ENCODE measurements at regions not wholly inside any gene's neighbourhood (a gene's known extent, or its start where the extent isn't known, plus 50 kb on each side); places are given as distances from the start of the nearest gene placed in this dataset.

DNA sequence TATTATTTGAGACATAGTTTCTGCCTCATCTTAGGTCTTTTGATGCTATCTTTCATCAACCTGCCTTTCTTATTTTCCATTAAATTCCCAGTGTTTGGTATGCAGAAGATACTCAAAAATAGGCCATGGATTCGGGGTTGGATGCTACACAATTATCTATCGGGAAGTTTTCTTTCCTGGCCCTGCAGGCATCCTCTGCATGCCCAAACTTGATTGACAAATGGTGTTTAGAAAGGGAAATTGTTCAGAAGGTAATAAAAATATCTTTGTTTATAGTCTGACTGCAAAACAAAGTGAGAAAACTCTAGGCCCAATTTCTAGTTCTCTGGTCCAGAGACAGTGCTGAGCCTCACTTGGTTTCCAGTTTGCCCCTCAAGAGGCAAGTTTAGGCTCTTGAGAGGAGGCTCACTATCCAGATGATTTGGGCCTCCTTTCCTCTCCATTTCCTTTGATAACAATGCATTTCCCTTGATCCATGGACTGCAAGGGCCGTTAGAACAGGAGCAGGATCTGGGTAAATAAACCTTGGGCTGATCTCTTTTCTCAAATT, 157.1 kb upstream of the DPH6 start:
- Mint-ChIP-seq H3K4me3 (no peak overlapping the region), H3K4me1 (peaks cover 74% of the 10 kb centered on the region), H3K9me3 (peaks cover 6% of the 10 kb centered on the region), H3K27ac (peak overlapping the region; percentile 71), H3K36me3 (no peaks in the 10 kb centered on the region), H3K27me3 (ENCODE audit: low read depth) (no peaks in the 10 kb centered on the region)
- DNase-seq (ENCODE audit: low spot score in 2 of 2, unreplicated experiment in 2 of 2), result no peak
- TF ChIP-seq, protein P1, sequence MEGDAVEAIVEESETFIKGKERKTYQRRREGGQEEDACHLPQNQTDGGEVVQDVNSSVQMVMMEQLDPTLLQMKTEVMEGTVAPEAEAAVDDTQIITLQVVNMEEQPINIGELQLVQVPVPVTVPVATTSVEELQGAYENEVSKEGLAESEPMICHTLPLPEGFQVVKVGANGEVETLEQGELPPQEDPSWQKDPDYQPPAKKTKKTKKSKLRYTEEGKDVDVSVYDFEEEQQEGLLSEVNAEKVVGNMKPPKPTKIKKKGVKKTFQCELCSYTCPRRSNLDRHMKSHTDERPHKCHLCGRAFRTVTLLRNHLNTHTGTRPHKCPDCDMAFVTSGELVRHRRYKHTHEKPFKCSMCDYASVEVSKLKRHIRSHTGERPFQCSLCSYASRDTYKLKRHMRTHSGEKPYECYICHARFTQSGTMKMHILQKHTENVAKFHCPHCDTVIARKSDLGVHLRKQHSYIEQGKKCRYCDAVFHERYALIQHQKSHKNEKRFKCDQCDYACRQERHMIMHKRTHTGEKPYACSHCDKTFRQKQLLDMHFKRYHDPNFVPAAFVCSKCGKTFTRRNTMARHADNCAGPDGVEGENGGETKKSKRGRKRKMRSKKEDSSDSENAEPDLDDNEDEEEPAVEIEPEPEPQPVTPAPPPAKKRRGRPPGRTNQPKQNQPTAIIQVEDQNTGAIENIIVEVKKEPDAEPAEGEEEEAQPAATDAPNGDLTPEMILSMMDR (IDR thresholded peaks at IDR 0.05; ENCODE audit: unreplicated experiment), result no peak

DNA sequence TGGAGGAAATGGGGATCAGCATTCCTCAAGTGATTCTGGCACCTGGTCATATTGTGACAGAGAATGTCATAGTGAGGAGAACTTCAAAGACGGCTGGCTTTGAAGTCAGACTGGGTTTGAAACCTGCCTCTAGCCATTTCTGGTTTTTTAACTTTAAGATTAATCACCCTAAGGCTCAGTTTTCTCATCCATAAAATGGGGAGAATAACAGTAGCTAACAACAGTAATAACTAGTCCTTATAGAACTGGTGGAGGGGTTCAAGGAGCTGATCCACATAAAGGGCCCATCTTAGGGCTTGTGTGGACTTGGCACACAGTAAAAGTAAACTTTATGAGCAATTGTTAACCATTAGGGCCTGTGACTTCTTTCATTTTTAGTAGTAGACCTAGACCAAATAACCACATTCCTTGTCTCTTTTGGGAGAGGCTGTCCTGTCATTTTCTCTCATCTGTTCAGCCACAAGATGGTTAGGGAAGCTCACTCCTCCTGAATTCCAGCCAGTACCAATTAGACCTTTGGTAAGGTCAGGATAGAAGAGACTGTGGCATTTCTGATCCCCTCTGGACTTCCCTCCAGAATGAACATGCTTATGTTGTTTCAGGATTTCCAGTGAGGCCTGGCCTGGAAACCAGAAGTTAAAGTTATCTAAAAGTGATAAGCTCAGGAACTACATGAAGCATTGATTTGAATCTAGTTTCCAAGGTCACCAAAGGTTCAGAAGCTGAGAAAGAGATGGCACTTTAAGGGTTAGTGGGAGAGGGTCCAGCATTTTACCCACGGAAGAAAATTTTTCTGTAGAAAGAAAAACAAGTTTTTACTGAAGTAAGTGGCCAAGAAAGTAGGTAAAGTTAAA, 159.3 kb upstream of the DPH6 start:
- TF ChIP-seq, protein P1 (IDR thresholded peaks at IDR 0.05; ENCODE audit: unreplicated experiment), result no peak
- H3K36me3 Mint-ChIP-seq, result no peaks in the 10 kb centered on the region
- H3K9me3 Mint-ChIP-seq, result no peaks in the 10 kb centered on the region
- no peak for DNase-seq (ENCODE audit: low spot score in 2 of 2, unreplicated experiment in 2 of 2)
- H3K4me3 Mint-ChIP-seq, result no peak overlapping the region
- H3K27ac Mint-ChIP-seq, result peak overlapping the region; percentile 93
- no peaks in the 10 kb centered on the region for H3K27me3 Mint-ChIP-seq (ENCODE audit: low read depth)
- peaks cover 71% of the 10 kb centered on the region for H3K4me1 Mint-ChIP-seq

DNA sequence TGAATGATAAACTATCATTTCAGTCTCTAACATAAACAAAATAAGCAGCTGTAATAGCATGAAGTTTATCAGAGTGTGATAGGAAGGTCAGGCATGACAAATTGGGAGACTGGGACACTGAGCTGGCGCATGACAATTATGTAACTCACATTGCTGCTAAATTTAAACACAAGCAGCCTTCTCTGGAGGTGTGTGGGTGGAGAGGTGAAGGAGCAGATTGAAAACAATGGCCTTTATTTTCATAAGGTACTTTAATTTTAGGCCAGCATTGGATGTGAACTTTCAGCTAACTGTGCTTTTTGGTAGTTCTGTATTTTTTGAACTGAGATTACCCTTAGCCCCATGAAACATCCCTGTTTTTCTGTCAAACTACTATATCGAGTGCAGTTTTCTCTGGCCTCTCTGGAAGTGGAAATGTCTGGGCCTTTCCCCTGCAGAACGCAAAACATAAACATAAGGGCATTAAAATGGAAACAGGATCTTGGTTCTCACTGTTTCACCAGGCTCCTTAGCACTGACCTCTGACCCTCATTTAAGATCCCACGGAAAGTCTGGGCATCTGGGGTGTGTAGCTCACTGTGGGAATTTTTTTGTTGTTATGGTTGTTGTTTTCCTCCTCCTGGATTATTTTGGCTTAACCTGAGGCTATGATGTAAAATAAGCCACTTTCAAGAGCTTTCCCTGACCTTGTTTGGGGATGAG, 160.1 kb upstream of the DPH6 start:
- no peaks in the 10 kb centered on the region for H3K36me3 Mint-ChIP-seq
- no peak overlapping the region for H3K4me3 Mint-ChIP-seq
- no peaks in the 10 kb centered on the region for H3K27me3 Mint-ChIP-seq (ENCODE audit: low read depth)
- H3K9me3 Mint-ChIP-seq, result no peaks in the 10 kb centered on the region
- peak overlapping the region; percentile 93 for H3K27ac Mint-ChIP-seq
- no peak for DNase-seq (ENCODE audit: low spot score in 2 of 2, unreplicated experiment in 2 of 2)
- TF ChIP-seq, protein P1 (IDR thresholded peaks at IDR 0.05; ENCODE audit: unreplicated experiment), result no peak
- peaks cover 72% of the 10 kb centered on the region for H3K4me1 Mint-ChIP-seq

DNA sequence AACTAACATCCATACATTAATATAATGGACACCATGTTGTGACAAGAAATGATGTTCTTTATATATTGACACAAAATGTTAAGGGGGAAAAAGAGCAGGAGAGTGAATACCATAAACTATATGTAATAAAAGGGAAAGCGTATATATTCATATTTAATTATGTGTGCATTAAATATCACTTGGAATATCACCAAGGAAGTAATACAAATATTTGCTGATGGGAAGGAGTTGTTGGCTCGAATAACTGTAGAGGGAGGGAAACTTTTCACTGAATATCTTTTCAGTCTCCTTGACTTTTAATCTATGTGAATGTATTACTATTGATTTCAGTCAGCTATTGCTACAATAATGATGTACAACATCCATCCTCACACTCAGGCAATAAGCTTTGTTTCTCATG, 167.0 kb upstream of the DPH6 start:
- H3K36me3 Mint-ChIP-seq, result peaks cover 6% of the 10 kb centered on the region
- no peak for DNase-seq (ENCODE audit: low spot score in 2 of 2, unreplicated experiment in 2 of 2)
- H3K4me1 Mint-ChIP-seq, result peaks cover 32% of the 10 kb centered on the region
- no peak overlapping the region for H3K4me3 Mint-ChIP-seq
- no peaks in the 10 kb centered on the region for H3K27me3 Mint-ChIP-seq (ENCODE audit: low read depth)
- peaks cover 12% of the 10 kb centered on the region for H3K9me3 Mint-ChIP-seq
- peak overlapping the region; percentile 31 for H3K27ac Mint-ChIP-seq
- TF ChIP-seq, protein P1 (IDR thresholded peaks at IDR 0.05; ENCODE audit: unreplicated experiment), result no peak

DNA sequence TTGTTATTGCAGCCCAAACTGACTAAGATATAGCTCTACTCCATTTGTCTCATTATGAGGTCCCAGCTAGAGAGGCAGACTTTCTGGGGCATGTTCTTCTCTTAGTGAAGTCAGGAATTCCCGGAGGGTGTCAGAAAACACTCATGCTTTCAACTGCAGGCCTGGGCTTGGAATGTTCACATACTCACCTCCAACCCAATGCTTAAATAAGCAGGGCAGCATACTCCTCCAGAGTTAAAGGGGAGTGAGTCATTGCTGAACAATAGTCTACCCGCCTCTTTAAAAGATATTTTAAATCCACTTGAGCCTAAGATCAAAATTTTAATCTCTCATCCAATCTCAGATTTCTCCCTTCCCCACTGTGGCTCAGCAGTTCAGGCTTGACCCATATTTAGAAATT, 167.8 kb upstream of the DPH6 start:
- peaks cover 6% of the 10 kb centered on the region for H3K36me3 Mint-ChIP-seq
- peaks cover 25% of the 10 kb centered on the region for H3K4me1 Mint-ChIP-seq
- TF ChIP-seq, protein P1 (IDR thresholded peaks at IDR 0.05; ENCODE audit: unreplicated experiment), result no peak
- H3K4me3 Mint-ChIP-seq, result no peak overlapping the region
- H3K27ac Mint-ChIP-seq, result peak overlapping the region; percentile 24
- peaks cover 12% of the 10 kb centered on the region for H3K9me3 Mint-ChIP-seq
- no peaks in the 10 kb centered on the region for H3K27me3 Mint-ChIP-seq (ENCODE audit: low read depth)
- no peak for DNase-seq (ENCODE audit: low spot score in 2 of 2, unreplicated experiment in 2 of 2)

Data from mesothelial cell of epicardium (in vitro differentiated cells).